ENCODE measurements at regions not wholly inside any gene's neighbourhood (a gene's known extent, or its start where the extent isn't known, plus 50 kb on each side); places are given as distances from the start of the nearest gene placed in this dataset.

DNA sequence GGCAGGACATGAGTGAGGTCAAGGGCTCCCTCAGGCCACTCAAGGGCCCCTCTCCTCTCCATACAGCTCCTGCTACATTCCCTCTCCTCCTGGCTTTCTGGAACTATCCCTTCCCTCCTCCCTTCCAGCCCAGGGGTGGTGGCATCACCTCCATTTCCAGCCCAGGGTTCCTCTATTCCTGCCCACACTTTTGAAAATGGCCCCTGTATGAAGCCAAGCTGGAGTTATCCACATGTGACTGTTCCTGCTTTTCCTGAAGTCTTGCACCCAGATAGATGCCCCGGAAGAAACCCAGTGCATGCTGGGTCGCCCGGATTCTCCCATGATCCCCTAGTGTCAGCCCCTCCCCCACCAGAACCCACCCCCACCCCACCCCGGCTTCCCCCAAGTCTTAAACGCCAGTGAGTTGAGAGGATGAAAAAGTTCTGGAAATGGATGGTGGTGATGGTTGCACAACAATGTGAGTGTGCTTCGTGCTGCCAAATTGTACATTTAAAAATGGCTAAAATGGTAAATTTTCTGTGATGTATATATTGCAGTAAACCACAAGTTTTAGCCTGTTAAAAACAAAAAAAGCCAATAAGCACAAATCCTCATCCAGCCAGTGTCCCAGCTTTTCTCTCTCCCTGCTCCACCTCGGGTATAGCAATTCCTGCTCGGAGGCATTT is 136.9 kb downstream of the SCARB1 start:
- DNase-seq = no peak

DNA sequence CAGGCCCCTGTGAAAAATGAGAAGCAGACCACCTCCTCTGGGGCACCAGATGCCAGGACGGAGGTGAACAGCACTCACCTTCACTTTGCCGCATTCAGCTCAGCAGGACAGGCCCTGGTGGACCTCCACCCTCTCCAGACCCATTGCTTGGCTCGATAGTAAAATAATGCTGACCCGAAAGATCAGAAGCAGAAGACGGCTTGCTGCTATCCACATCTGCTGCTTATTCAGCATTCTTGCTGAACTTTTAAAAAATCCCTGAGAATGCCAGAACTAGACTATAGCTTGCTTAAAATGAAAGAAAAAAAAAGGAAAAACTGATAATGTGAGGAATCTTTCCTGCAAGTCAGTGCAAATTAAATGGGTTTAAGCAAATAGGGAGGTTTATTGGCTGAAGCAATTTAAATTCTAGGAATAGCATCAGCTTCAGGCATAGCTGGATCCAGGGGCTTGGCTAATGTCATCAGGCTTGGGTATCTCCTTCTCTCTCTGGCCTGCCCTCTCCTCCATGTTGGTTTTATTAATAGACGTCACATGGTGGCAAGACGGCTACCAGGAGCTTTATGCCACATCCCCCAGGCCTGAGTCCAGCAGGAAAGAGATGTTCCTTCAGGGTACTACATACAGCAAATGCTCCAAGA is 137.9 kb downstream of the SCARB1 start:
- DNase-seq = no peak

DNA sequence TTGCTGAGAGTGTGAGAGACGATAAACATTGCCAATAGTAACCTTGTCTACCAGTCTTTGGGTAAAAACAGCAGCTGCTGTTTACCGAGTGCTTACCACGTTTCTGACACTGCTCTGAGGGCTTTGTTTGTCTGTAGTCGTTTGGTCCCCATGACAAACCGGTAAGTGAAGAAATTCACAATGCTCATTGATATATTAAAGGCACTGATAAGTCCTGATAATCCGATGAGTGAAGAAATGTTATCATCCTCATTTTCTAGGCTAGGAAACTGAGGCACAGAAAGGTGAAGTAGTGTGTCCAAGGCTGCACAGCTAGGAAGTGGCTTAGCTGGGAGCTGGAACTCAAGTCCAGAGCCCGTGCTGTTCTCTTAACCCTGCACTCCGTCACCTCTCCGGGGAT is 138.6 kb downstream of the SCARB1 start:
- DNase-seq = no peak

DNA sequence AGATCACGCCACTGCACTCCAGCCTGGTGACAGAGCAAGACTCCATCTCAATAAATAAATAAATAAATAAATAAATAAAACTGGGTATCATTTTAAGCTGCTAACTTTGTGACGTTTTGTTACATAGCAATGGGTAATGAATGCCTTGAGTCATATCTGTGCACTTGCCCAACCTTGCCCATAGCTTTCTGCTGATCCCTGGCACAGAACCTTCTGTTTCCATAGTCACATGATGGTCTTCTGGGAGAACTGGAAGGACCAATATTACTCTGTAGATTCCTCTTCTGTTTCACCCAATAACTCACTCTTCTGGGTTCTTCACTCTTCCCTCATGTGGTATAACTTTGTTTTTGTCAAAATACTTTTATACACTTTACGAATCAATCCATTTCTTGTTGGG is 140.8 kb downstream of the SCARB1 start:
- no peak for DNase-seq

DNA sequence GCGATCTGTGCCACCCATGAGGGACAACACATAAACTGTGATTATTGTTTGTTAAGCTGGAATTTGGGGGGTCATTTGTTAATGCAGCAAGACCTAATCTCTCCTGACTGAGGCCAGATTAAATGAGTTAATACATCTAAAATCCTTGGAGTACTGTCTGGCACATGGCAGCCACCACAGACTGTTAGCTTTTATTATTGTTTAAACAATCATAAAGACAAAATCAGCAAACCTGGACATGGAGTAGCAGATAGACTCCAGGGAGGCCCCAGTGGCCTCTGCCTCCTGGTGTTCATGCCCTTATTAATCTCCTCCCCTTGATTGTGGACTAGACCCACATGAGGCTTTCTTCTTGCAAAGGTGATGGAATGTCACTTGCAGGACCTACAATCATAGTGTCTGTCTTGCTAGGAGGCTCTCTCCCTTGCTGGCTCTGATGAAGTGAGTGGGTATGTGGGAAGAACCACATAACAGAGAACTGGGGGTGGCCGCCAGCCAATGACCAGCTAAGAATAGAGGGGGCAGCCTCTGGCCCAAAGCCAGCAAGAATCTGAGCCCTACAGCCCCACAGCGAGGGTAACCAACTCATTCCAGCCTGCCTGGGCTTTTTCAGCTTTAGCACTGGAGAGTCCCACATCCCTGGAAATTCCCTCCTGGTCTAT is 142.0 kb downstream of the SCARB1 start:
- no peak for DNase-seq

DNA sequence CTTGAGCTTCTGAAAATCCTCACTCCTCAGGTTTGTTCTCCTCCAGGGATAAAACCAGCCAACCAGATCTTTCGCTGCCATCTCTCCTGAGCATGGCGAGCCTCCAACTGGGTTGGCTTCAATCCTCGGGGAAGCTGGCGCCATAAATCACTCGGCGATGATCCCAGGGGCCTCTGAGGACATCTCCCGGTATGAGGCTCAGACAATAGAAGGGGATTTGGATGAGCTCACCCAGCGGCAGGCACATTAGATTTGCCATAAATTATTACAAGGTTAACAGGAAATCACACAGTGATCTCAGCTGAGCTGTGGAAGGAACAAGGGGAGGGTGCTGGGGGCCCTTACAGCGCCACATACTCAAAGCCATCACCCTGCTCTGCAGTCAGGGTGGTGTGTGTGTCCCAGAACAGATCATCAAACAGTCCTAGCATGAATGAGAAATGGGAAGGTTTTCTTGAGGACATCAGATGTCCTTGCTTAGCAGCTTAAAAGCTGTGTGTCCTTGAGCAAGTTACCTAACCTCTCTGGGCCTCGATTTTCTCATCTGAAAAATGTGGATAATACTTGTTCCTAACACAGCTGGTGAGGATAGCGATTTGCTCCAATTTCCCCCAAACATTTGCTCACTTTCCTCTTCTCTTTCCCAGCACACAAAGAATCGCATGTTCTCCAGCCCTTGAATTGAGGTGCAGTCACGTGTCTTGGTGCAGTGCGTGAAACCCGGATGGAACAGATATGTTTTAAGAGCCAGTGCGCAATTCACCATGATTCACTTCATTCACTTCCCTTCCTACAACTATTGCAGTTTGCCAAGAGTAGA is 142.8 kb downstream of the SCARB1 start:
- DNase-seq = no peak

DNA sequence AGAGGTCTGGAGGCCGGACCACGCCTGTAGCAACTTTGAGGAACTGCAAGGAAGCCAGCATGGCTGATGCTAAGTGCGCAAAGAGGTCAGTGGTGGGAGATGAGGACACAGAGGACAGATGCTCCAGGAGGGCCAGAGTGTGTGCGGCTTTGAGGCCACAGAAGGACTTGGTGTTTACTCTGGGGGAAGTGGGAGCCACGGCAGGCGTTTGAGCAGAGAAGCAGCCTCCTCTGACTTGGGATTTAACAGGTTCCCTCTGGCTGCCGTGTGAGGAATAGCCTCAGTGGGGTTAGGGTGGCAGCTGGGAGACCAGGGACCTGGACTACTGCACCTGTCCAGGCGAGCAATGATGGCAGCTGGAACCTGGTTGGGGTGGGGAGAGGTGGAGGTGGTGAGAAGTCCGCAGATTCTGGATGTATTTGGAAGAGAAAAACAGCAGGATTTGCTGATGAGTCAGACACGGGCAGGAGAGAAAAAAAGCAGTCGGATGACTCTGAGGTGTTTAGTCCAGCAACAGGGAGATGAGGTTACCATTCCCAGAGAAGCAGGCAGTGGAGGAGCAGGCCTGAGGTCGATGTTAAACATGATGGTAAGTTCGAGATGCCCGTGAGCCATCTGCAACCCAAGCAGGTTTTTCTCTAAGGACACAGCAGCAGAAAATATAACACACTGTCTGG is 143.5 kb downstream of the SCARB1 start:
- DNase-seq = no peak

DNA sequence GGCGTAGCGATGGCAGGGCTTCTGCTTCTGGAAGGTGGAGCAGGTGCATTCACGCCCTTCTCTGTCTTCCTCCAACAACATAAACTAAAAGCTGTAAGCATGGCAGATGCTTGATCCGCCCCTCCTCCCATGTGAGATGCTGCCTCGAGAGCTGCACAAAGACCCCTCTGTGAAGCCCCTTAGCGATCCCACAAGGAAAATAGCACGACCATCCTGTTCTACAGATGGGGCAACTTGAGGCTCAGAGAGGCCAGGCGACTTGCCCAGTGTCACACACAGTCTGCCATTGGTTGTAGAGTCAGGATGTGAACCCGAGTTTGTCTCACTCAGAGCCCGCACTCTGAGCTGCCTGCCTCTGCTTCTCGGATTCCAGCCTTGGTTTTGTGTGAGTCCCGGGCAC is 144.4 kb downstream of the SCARB1 start:
- no peak for DNase-seq

DNA sequence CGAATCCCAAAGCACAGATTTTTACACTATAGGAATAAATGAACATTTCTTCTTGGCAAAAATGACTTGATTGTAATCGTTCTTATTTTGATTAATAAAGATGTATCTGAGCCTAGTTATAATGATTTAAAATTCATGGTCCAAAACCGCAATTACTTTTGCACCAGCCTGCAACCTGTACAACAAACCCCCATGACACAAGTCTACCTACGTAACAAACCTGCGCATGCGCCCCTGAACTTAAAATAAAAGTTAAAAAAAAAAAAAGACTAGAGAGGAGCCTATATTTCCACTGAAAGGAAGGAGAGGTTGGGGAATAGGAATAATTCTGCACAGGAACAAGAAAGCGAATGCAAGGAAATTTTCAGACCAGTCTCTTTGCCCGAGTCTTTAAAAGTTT is 145.2 kb downstream of the SCARB1 start:
- DNase-seq = no peak

DNA sequence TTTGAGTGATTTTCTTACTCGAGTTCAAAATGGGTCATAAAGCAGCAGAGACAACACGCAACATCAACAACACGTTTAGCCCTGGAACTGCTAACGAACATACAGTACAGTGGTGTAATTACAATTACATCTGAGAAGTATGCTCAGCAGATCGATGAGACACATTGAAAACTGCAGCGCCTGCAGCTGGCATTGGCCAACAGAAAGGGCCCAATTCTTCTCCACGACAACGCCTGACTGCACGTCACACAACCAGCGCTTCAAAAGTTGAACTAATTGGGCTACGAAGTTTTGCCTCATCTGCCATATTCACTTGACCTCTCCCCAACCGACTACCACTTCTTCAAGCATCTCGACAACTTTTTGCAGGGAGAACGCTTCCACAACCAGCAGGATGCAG is 145.6 kb downstream of the SCARB1 start:
- DNase-seq = no peak

DNA sequence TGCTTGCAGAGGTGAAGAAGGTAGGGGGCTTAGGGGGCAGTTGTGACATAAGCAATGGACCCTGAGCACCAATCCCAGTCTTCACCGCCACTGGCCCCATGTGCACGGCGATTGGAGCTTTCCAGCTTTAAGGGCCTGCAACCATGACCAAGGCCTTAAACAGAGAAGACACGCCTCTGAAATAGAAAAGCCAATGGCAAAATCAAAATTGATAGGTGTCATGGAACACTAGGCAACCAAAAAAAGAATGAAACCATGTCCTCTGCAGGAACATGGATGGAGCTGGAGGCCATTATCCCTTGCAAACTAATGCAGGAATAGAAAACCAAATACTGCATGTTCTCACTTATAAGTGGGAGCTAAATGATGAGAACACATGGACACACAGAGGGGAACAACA is 146.3 kb downstream of the SCARB1 start:
- DNase-seq = no peak

DNA sequence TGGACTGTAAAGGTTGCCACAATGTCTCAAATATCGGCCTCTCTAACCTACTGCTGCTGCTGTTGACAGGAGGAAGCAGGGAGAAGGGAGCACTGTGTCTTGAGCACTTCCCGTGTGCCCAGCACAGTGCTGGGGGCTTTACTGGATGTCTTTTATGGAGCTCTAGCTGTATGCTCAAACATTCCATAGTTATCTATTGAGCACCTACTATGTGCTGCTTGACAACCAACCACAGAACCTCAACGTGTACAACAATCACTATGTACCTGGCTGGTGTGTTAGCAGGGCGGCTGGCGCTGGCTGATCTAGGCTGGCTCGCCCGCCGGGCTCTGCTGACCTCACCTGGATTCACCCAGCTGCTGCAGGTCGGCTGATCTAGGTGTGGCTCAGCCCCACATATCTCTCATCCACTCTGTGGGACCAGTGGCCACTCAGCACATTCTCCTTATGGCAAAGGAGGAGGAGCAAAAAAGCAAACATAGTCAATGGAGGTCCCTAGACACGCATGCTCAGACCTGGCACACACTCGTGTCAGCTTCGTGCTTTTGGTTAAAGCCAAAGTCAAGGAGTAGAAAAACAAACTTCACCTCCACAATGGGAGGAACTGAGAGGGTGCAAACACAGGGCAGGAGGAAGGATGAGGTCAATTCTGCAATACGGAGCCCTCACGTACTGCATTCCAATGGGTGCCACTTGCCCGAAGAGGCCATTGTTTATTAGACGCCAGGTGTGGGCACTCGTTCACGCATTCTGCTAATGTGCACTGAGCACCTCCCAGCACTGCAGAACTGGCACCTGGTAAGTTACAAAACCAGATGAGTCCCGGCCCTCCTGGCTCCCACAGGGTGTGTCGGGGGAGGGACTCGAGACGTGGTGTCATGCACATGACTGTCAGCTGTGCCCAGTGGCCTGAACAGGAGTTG is 147.2 kb downstream of the SCARB1 start:
- no peak for DNase-seq

DNA sequence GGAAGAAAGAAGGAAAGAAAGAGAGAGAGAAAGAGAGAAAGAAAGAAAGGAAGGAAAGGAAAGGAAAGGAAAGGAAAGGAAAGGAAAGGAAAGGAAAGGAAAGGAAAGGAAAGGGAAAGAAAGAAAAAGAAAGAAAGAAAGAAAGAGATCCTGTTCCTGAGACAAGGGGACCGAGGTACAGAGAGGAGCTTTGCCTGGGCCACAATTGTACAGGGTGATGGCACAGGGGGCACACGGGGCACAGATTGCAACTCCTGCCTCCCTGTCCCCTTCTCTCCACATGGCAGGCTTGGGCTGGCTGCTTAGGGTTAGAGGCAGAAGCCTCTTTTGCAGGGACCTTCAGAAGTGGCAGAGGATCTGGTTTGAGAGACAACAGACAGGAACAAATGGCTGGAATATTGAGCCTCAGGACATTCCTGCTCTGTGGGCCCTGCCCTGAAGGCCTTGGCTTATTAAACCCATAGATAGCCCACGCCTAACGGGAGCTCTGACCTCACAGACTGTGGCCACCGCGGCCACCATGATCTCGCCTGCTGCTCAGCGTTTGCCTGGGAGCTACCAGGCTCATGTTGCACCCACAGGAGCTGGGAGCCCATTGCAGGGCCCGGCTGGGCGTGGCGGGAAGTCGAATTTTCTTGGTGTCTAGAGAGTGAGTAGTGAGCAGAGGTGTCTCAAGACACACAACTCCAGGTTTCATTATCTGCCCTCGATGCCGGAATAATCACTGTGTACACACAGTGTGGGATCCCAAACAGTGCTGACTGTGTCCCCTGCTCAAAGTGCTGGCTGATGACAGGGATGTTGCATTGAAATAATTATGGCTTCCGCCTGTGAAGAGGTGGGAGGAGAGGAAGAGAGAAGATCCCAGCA is 147.9 kb upstream of the NCOR2 start:
- DNase-seq = no peak

DNA sequence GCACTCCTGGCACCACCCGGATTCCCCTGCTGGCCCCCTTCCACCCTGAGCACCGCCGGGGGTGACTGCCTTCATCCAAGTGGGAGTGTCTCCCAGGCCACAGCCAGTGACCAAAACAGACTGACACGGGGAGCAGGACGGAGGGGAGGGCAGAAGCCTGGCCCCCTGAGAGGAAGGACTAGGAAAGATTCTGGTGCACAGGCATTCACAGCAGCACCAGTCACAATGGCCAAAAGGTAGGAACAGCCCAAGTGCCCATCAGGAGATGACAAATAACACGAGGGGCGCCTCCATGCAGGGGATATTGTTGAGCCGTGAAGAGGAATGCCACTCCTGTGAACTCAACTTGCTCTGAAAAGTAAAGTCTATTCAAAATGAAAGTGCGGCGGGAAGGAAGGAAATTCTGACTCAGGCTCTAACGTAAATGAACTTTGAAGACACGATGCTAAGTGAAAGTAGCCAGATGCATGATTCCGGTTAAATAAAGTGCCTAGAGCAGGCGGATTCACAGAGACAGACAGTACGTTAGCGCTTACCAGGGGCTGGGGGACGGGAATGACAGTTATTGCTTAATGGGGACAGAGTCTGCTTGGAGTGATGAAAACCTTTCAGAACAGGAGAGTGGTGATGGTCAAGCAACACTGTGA is 146.1 kb upstream of the NCOR2 start:
- peak; percentile 78 for DNase-seq

DNA sequence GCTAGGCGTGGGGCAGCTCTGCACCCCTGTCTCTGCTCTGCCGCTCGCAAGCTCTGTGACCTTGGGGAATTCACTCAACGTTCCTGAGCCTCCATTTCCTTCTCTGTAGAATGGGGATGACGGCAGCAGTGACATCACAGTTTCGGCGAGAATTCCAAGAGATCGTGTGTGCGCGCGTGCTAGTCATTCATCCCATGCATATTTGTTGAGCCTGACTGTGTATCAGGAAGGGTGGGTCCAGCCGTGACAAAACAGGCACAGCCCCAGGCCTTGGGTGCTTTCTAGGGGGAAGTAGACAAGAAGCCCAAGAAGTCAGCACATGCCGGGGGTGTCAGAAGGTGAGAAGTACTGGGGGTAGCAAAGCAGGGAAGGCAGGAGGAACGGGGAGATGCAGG is 145.6 kb upstream of the NCOR2 start:
- DNase-seq = no peak

DNA sequence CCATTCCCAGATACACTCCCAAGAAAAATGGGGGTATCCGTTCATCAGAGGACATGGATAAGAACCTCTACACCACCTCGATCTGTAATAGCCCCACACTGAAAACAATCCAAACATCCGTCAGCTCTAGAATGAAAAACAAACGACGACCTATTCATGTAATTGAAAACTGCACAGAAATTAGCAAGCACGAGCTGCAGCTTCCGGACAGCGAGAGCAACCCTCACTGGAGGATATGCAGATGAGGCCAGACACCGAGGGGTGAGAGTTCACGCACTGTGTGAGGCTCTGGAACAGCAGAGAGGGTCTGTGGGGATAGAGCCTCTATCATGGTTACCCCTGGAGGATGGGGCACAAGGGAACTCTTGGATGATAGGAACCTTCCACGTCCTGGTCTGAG is 143.9 kb upstream of the NCOR2 start:
- DNase-seq = no peak

DNA sequence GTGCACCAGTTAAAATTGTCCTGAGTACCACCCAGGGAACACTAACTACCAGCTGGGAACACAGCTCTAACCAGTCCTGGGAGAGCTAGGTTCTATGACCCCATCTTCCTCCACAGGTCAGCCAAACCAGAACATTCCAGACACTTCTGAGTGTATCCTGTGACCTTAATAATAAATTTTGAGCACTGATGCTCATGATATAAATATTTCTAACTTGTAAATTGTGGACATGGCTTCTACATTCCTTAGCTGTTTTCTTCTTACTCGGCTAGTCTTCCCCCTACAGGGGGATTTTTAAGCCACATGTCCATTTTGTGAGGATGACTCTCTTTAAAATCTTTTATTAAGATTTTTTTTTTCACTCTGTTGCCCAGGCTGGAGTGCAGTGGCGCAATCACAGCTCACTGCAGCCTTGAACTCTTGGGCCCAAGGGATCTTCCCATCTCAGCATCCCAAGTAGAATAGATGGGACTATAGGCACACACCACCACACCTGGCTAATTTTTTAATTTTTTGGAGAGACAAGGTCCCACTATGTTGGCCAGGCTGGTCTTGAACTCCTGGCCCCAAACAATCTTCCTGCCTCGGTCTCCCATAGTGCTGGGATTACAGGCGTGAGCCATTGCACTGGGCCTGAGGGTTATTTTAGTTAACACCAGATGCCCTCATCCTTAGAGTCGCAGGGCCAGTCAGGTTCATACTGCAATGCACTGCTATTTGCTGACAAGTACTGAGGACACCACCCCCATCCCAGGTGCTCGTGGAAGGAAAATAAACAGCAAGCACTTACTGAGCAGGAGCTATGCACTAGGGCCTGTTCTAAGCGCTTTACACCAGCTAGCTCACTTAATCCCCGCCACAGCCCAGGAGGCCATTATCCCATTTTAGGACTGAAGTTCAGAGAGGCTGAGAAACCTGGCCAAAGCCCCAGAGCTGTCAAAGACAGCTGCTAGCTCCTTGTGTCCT is 142.6 kb upstream of the NCOR2 start:
- no peak for DNase-seq

DNA sequence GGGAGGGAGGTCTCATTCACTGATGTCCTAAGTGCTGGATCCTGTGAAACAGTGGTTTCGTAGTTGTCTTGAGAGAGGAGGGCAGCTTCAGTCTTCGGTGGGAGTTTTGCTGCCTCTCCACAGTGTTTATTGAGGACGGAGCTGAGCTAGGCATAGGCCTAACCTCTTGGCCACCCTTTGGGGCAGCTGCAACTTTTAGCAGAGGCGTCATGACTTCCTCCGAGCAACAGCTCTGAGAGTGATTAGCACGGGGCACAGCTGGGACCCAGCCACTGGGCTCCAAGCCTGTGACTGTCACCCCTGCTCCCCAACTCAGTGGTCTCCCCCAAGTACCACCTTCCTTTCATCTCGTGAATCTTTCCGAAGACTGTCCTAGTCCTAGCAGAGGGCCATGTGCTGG is 139.9 kb upstream of the NCOR2 start:
- no peak for DNase-seq
